UCSD-AML1 (cell line): ENCODE measurements at regions not wholly inside any gene's neighbourhood (a gene's known extent, or its start where the extent isn't known, plus 50 kb on each side); places are given as distances from the start of the nearest gene placed in this dataset.

ENCODE experiments used
- DNase-seq: peaks from one replicate; lab custom pipeline; 2025; ENCODE audit not compliant: unreplicated experiment; lab: John Stamatoyannopoulos, UW

- no peak for DNase-seq
Measured at GRCh38 chr6:6912817-6913744, 194.7 kb upstream of the RREB1 start.

GRCh38 chr6:6915219-6915618, 192.5 kb upstream of the RREB1 start:
- no peak for DNase-seq

GRCh38 chr6:6915813-6916547, 191.8 kb upstream of the RREB1 start:
- no peak for DNase-seq

- no peak for DNase-seq
Measured at GRCh38 chr6:6916598-6916997, 191.2 kb upstream of the RREB1 start.

- DNase-seq, result no peak
Measured at GRCh38 chr6:6918216-6918983, 189.4 kb upstream of the RREB1 start.

GRCh38 chr6:6919173-6919572, 188.6 kb upstream of the RREB1 start:
- no peak for DNase-seq

- no peak for DNase-seq
Measured at GRCh38 chr6:6920114-6920986, 187.4 kb upstream of the RREB1 start.

- DNase-seq, result no peak
Measured at GRCh38 chr6:6920987-6921313, 186.8 kb upstream of the RREB1 start.

- DNase-seq, result no peak
Measured at GRCh38 chr6:6922166-6922565, 185.6 kb upstream of the RREB1 start.

- DNase-seq, result no peak
Measured at GRCh38 chr6:6923605-6924004, 184.2 kb upstream of the RREB1 start.

- no peak for DNase-seq
Measured at GRCh38 chr6:6924708-6925107, 183.1 kb upstream of the RREB1 start.

- DNase-seq, result no peak
Measured at GRCh38 chr6:6925391-6926164, 182.2 kb upstream of the RREB1 start.

- DNase-seq, result no peak
Measured at GRCh38 chr6:6926856-6927255, 180.9 kb upstream of the RREB1 start.

- DNase-seq, result no peak
Measured at GRCh38 chr6:6927521-6928361, 180.0 kb upstream of the RREB1 start.

GRCh38 chr6:6930223-6930880, 177.4 kb upstream of the RREB1 start:
- no peak for DNase-seq

GRCh38 chr6:6931071-6932025, 176.4 kb upstream of the RREB1 start:
- no peak for DNase-seq

GRCh38 chr6:6932341-6932740, 175.4 kb upstream of the RREB1 start:
- DNase-seq, result no peak
